Activated CD4-positive, alpha-beta T cell treated with anti-CD3 and anti-CD28 coated beads, Interleukin-2, Interleukin-6, amounts not matched to agents 100 ng/mL and 50 ng/mL, durations not matched to agents 16 hours and 8 hours (primary cell): ENCODE measurements at regions not wholly inside any gene's neighbourhood (a gene's known extent, or its start where the extent isn't known, plus 50 kb on each side); places are given as distances from the start of the nearest gene placed in this dataset.
A peak's percentile ranks its signal among the peaks of the same experiment; 100 is the strongest.
"Not testable (repeated sequence)": the region's sequence is repeated elsewhere in the genome, so short reads cannot be mapped to it uniquely, and the experiment has no call there.

Source experiments
- DNase-seq: peaks from one replicate; pipeline ENCODE4 v3.0.0-alpha.2; 2020

GRCh38 chr3:44105571-44105970 lies 136.1 kb upstream of the TOPAZ1 start:
- DNase-seq = no peak

- no peak for DNase-seq
Measured at GRCh38 chr3:44106756-44107155, 134.9 kb upstream of the TOPAZ1 start.

- DNase-seq = no peak
Measured at GRCh38 chr3:44108481-44108880, 133.2 kb upstream of the TOPAZ1 start.

- no peak for DNase-seq
Measured at GRCh38 chr3:44109771-44110361, 131.8 kb upstream of the TOPAZ1 start.

- DNase-seq = no peak
Measured at GRCh38 chr3:44110648-44111047, 131.0 kb upstream of the TOPAZ1 start.

- DNase-seq = no peak
Measured at GRCh38 chr3:44111482-44111881, 130.2 kb upstream of the TOPAZ1 start.

GRCh38 chr3:44114142-44114541 lies 127.5 kb upstream of the TOPAZ1 start:
- DNase-seq = peak; percentile 35

GRCh38 chr3:44117239-44117638 lies 124.4 kb upstream of the TOPAZ1 start:
- DNase-seq = no peak

- no peak for DNase-seq
Measured at GRCh38 chr3:44117736-44118135, 124.0 kb upstream of the TOPAZ1 start.

GRCh38 chr3:44120721-44121582 lies 120.7 kb upstream of the TOPAZ1 start:
- no peak for DNase-seq

- DNase-seq = no peak
Measured at GRCh38 chr3:44125246-44125645, 116.4 kb upstream of the TOPAZ1 start.

GRCh38 chr3:44125882-44126281 lies 115.8 kb upstream of the TOPAZ1 start:
- DNase-seq = no peak

GRCh38 chr3:44128057-44128775 lies 113.5 kb upstream of the TOPAZ1 start:
- DNase-seq = no peak

GRCh38 chr3:44130249-44130648 lies 111.4 kb upstream of the TOPAZ1 start:
- no peak for DNase-seq

- no peak for DNase-seq
Measured at GRCh38 chr3:44132061-44132460, 109.6 kb upstream of the TOPAZ1 start.

- DNase-seq = no peak
Measured at GRCh38 chr3:44132593-44132992, 109.1 kb upstream of the TOPAZ1 start.

- DNase-seq = no peak
Measured at GRCh38 chr3:44136421-44136820, 105.3 kb upstream of the TOPAZ1 start.

- no peak for DNase-seq
Measured at GRCh38 chr3:44146073-44146472, 95.6 kb upstream of the TOPAZ1 start.

- DNase-seq = no peak
Measured at GRCh38 chr3:44159696-44160300, 81.9 kb upstream of the TOPAZ1 start.

GRCh38 chr3:44160818-44161217 lies 80.9 kb upstream of the TOPAZ1 start:
- no peak for DNase-seq

GRCh38 chr3:44171891-44172290 lies 69.8 kb upstream of the TOPAZ1 start:
- DNase-seq = no peak

GRCh38 chr3:44172701-44173100 lies 69.0 kb upstream of the TOPAZ1 start:
- not testable (repeated sequence) for DNase-seq

GRCh38 chr3:44173263-44173662 lies 68.4 kb upstream of the TOPAZ1 start:
- no peak for DNase-seq
